OCI-LY3 (cell line): ENCODE measurements at regions not wholly inside any gene's neighbourhood (a gene's known extent, or its start where the extent isn't known, plus 50 kb on each side); places are given as distances from the start of the nearest gene placed in this dataset.
A peak's percentile ranks its signal among the peaks of the same experiment; 100 is the strongest.

Experiments used
- H2AFZ ChIP-seq: fragments of 200-600, 300-600 bp; shearing (Covaris generic); 2 replicates; pipeline ENCODE4 v1.6.0; 2014; ENCODE audit warnings: antibody characterized with exemption, low read depth, low read length
- H3K27ac ChIP-seq: fragments of 200-600, 300-600 bp; sonication (generic); 2 replicates; pipeline ENCODE4 v1.5.1; 2014; ENCODE audit warnings: mild to moderate bottlenecking, low read length, moderate library complexity, mixed read lengths
- H3K27me3 ChIP-seq: fragments of 200-600, 300-600 bp; sonication (generic); 2 replicates; pipeline ENCODE4 v1.6.1; 2014; ENCODE audit warnings: low read depth, low read length, mixed read lengths
- H3K36me3 ChIP-seq: fragments of 200-600, 300-600 bp; sonication (generic); replicated peaks from 2 replicates; pipeline ENCODE3; 2014; ENCODE audit warnings: low read depth, low read length, mixed read lengths
- H3K4me1 ChIP-seq: fragments of 300-600, 200-600 bp; sonication (generic); 2 replicates; pipeline ENCODE4 v1.6.1; 2014; ENCODE audit warnings: low read length, mixed read lengths
- H3K4me2 ChIP-seq: fragments of 200-600, 300-600 bp; sonication (generic); 2 replicates; pipeline ENCODE4 v1.6.1; 2014; ENCODE audit warnings: low read length, mixed read lengths
- H3K4me3 ChIP-seq: fragments of 300-600, 200-600 bp; sonication (generic); 2 replicates; pipeline ENCODE4 v1.5.1; 2014; ENCODE audit warnings: antibody characterized with exemption, mild to moderate bottlenecking, low read length, moderate library complexity
- H3K79me2 ChIP-seq: fragments of 300-600, 200-600 bp; shearing (Covaris generic); 2 replicates; pipeline ENCODE4 v1.6.1; 2014; ENCODE audit warnings: mild to moderate bottlenecking, low read length, mixed read lengths
- H3K9ac ChIP-seq: fragments of 300-600, 200-600 bp; shearing (Covaris generic); 2 replicates; pipeline ENCODE4 v1.6.0; 2014; ENCODE audit warnings: mild to moderate bottlenecking, low read length, moderate library complexity
- H3K9me3 ChIP-seq: fragments of 200-600, 300-600 bp; shearing (Covaris generic); 2 replicates; pipeline ENCODE4 v1.6.1; 2014; ENCODE audit warnings: low read length, mixed read lengths; ENCODE audit not compliant: insufficient read depth
- H4K20me1 ChIP-seq: fragments of 200-600, 300-600 bp; sonication (generic); 2 replicates; pipeline ENCODE4 v1.6.1; 2016; ENCODE audit warnings: low read length, mixed read lengths; ENCODE audit not compliant: insufficient read depth
- CTCF ChIP-seq: fragments of 200-600, 300-600 bp; sonication (generic); IDR thresholded peaks from 2 replicates; pipeline ENCODE4 v1.5.1; 2014; ENCODE audit warnings: antibody characterized with exemption, low read length, low read depth
- EZH2phosphoT487 ChIP-seq: fragments of 200-600 bp; shearing (Covaris generic); IDR thresholded peaks from 2 replicates; pipeline ENCODE4 v1.6.1; 2018; ENCODE audit warnings: antibody characterized with exemption, mixed run types, low read depth

DNA sequence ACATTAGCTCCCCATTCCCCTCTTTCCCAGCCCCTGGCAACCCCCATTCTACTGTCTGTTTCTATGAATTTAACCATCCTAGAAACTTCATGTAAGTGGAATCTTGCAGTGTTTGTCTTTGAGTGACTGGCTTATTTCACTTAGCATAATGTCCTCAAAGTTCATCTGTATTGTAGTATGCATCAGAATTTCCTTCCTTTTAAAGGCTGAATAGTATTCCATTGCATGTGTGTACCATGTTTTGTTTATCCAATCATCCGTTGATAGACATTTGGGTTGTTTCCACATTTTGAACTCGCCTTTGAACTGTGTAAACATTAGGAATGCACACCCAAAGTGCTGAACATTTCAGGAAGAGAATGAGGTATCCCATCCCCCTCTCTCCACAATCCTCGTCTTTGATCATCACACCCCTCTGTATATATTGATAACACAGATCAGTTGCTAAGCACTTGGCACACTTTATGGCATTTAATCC, 56.4 kb upstream of the PLAC1 start:
- Histone ChIP-seq H3K4me3 (no peak overlapping the region), H3K36me3 (no peaks in the 10 kb centered on the region), H4K20me1 (no peaks in the 10 kb centered on the region), H3K9me3 (no peaks in the 10 kb centered on the region), H3K4me2 (no peak overlapping the region), H3K4me1 (peaks cover 41% of the 10 kb centered on the region), H3K27me3 (no peaks in the 10 kb centered on the region), H2AFZ (no peak overlapping the region), H3K27ac (no peak overlapping the region), H3K79me2 (no peaks in the 10 kb centered on the region), H3K9ac (no peak overlapping the region)
- TF ChIP-seq CTCF (no peak), EZH2phosphoT487 (no peak)

- H3K27me3 ChIP-seq: no peaks in the 10 kb centered on the region
- peaks cover 35% of the 10 kb centered on the region for H3K4me1 ChIP-seq
- H3K9ac ChIP-seq: no peak overlapping the region
- TF ChIP-seq EZH2phosphoT487 (no peak), CTCF (no peak)
- H3K9me3 ChIP-seq: no peaks in the 10 kb centered on the region
- H3K4me2 ChIP-seq: no peak overlapping the region
- no peak overlapping the region for H3K27ac ChIP-seq
- H3K36me3 ChIP-seq: no peaks in the 10 kb centered on the region
- no peak overlapping the region for H3K4me3 ChIP-seq
- no peaks in the 10 kb centered on the region for H3K79me2 ChIP-seq
- no peaks in the 10 kb centered on the region for H4K20me1 ChIP-seq
- H2AFZ ChIP-seq: no peak overlapping the region
These were observed 55.4 kb upstream of the PLAC1 start for GRCh38 chrX:134713618-134714107.

DNA sequence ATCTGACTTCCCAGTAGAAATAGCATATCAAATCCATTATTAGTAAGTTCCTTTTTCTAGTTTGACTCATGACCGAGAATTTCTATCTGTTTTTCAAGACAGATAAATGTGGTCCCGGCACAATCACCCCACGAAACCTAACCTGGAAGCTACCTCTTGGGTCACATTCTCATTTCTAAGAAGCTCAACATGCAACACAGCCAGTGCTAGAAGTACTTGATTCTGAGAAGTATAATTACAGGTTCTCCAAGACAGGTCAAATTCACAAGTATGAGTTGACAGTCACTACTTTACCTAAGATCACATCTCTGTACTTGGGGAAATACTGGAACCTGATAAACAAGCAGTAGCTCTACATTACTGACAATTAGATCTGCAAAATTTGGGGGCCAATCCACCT, 54.0 kb upstream of the PLAC1 start:
- Histone ChIP-seq H3K27me3 (no peaks in the 10 kb centered on the region), H3K79me2 (no peaks in the 10 kb centered on the region), H3K4me3 (peak overlapping the region; percentile 28), H2AFZ (no peak overlapping the region), H3K4me1 (peaks cover 22% of the 10 kb centered on the region), H3K27ac (no peak overlapping the region), H3K9ac (no peak overlapping the region), H3K4me2 (peak overlapping the region; percentile 71), H4K20me1 (no peaks in the 10 kb centered on the region), H3K9me3 (no peaks in the 10 kb centered on the region), H3K36me3 (no peaks in the 10 kb centered on the region)
- no peak for TF ChIP-seq CTCF
- no peak for TF ChIP-seq EZH2phosphoT487

GRCh38 chrX:134711135-134711921, 53.1 kb upstream of the PLAC1 start:
- Histone ChIP-seq H3K79me2 (no peaks in the 10 kb centered on the region), H3K4me2 (peak overlapping the region; percentile 71), H3K4me1 (peaks cover 22% of the 10 kb centered on the region), H3K27me3 (no peaks in the 10 kb centered on the region), H3K9ac (no peak overlapping the region), H4K20me1 (no peaks in the 10 kb centered on the region), H3K27ac (no peak overlapping the region), H3K9me3 (no peaks in the 10 kb centered on the region), H3K36me3 (no peaks in the 10 kb centered on the region), H3K4me3 (no peak overlapping the region), H2AFZ (no peak overlapping the region)
- no peak for TF ChIP-seq CTCF
- no peak for TF ChIP-seq EZH2phosphoT487
